GM04503 (cell line): ENCODE measurements at regions not wholly inside any gene's neighbourhood (a gene's known extent, or its start where the extent isn't known, plus 50 kb on each side); places are given as distances from the start of the nearest gene placed in this dataset.

ENCODE experiments used
- DNase-seq: peaks from one replicate; pipeline ENCODE4 v3.0.0-alpha.2; 2012; ENCODE audit warnings: low read depth

GRCh38 chr2:64403426-64403825, 50.5 kb upstream of the LGALSL start:
- DNase-seq, result no peak

- DNase-seq, result no peak
These were observed 49.8 kb upstream of the LGALSL start for GRCh38 chr2:64404002-64404731.
